ENCODE measurements at regions not wholly inside any gene's neighbourhood (a gene's known extent, or its start where the extent isn't known, plus 50 kb on each side); places are given as distances from the start of the nearest gene placed in this dataset.

GRCh38 chr2:6605836-6606505, 259.7 kb downstream of the CMPK2 start:
- no peaks in the 10 kb centered on the region for H3K9me3 ChIP-seq (ENCODE audit: control insufficient read depth in 3 of 3, low read length in 3 of 3)
- no peak overlapping the region for H3K4me3 ChIP-seq (ENCODE audit: low read length in 3 of 3)
- no peaks in the 10 kb centered on the region for H3K27me3 ChIP-seq (ENCODE audit: control insufficient read depth in 3 of 3, insufficient read depth in 3 of 3, low read length in 3 of 3)
- no peak overlapping the region for H3K9ac ChIP-seq (ENCODE audit: low read depth in 1 of 3, low read length in 3 of 3)
- no peak overlapping the region for H3K27ac ChIP-seq (ENCODE audit: low read depth, low read length)
- no peaks in the 10 kb centered on the region for H3K36me3 ChIP-seq (ENCODE audit: control insufficient read depth in 3 of 3, insufficient read depth in 3 of 3, low read length in 3 of 3)
- no peaks in the 10 kb centered on the region for H3K4me1 ChIP-seq (ENCODE audit: control insufficient read depth in 3 of 3, insufficient read depth in 3 of 3, low read length in 3 of 3)

DNA sequence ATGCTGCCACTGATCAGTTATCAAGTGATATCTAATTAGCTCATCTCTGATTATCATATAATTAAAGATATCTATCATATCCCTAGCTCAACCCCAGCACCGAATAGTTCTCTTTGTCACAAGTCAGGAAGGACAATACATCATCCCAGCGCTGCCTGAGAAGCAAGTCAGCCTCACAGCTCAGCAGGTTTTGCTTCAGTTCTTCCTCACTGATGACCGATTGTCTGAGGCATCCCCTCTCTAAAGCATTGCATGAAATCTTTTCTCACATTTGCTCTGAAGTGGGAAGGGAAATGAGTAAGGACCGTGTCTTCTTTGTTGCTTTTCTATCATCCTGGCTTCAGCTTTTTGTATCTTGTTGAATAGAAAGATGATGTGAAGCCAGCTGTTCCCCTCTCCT, 247.9 kb downstream of the CMPK2 start:
- Histone ChIP-seq H3K9ac (ENCODE audit: low read depth in 1 of 3, low read length in 3 of 3) (no peak overlapping the region), H3K27me3 (ENCODE audit: control insufficient read depth in 3 of 3, insufficient read depth in 3 of 3, low read length in 3 of 3) (no peaks in the 10 kb centered on the region), H3K27ac (ENCODE audit: low read depth, low read length) (no peak overlapping the region), H3K9me3 (ENCODE audit: control insufficient read depth in 3 of 3, low read length in 3 of 3) (peaks cover 0 to 2% (median 0%) of the 10 kb centered on the region in 3 donors), H3K4me3 (ENCODE audit: low read length in 3 of 3) (no peak overlapping the region), H3K4me1 (ENCODE audit: control insufficient read depth in 3 of 3, insufficient read depth in 3 of 3, low read length in 3 of 3) (no peaks in the 10 kb centered on the region), H3K36me3 (ENCODE audit: control insufficient read depth in 3 of 3, insufficient read depth in 3 of 3, low read length in 3 of 3) (no peaks in the 10 kb centered on the region)

GRCh38 chr2:6618201-6618600, 247.5 kb downstream of the CMPK2 start:
- no peak overlapping the region for H3K4me3 ChIP-seq (ENCODE audit: low read length in 3 of 3)
- H3K9ac ChIP-seq (ENCODE audit: low read depth in 1 of 3, low read length in 3 of 3), result no peak overlapping the region
- H3K27me3 ChIP-seq (ENCODE audit: control insufficient read depth in 3 of 3, insufficient read depth in 3 of 3, low read length in 3 of 3), result no peaks in the 10 kb centered on the region
- H3K36me3 ChIP-seq (ENCODE audit: control insufficient read depth in 3 of 3, insufficient read depth in 3 of 3, low read length in 3 of 3), result no peaks in the 10 kb centered on the region
- peaks cover 0 to 2% (median 0%) of the 10 kb centered on the region in 3 donors for H3K9me3 ChIP-seq (ENCODE audit: control insufficient read depth in 3 of 3, low read length in 3 of 3)
- H3K4me1 ChIP-seq (ENCODE audit: control insufficient read depth in 3 of 3, insufficient read depth in 3 of 3, low read length in 3 of 3), result no peaks in the 10 kb centered on the region
- no peak overlapping the region for H3K27ac ChIP-seq (ENCODE audit: low read depth, low read length)

DNA sequence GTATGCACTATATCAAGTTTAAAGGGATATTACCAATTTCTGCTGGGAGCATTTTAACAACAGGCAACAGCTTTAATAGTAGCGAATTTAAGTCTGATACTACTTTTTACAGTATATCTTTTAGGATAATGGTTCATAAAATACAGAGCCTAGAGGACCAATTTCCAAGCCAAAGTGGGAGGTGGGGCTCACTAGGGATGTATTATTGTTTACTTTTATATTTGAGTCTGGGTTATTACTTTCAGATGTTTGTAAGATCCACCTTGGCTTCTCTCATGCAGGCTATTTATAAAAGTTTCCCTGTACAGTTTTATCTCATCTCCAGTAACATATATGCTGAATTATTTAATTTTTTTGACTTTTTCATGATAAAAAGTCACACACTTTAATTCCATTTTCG, 242.0 kb downstream of the CMPK2 start:
- no peaks in the 10 kb centered on the region for H3K9me3 ChIP-seq (ENCODE audit: control insufficient read depth in 3 of 3, low read length in 3 of 3)
- no peaks in the 10 kb centered on the region for H3K4me1 ChIP-seq (ENCODE audit: control insufficient read depth in 3 of 3, insufficient read depth in 3 of 3, low read length in 3 of 3)
- no peak overlapping the region for H3K9ac ChIP-seq (ENCODE audit: low read depth in 1 of 3, low read length in 3 of 3)
- no peaks in the 10 kb centered on the region for H3K27me3 ChIP-seq (ENCODE audit: control insufficient read depth in 3 of 3, insufficient read depth in 3 of 3, low read length in 3 of 3)
- H3K27ac ChIP-seq (ENCODE audit: low read depth, low read length), result no peak overlapping the region
- H3K36me3 ChIP-seq (ENCODE audit: control insufficient read depth in 3 of 3, insufficient read depth in 3 of 3, low read length in 3 of 3), result no peaks in the 10 kb centered on the region
- H3K4me3 ChIP-seq (ENCODE audit: low read length in 3 of 3), result no peak overlapping the region

DNA sequence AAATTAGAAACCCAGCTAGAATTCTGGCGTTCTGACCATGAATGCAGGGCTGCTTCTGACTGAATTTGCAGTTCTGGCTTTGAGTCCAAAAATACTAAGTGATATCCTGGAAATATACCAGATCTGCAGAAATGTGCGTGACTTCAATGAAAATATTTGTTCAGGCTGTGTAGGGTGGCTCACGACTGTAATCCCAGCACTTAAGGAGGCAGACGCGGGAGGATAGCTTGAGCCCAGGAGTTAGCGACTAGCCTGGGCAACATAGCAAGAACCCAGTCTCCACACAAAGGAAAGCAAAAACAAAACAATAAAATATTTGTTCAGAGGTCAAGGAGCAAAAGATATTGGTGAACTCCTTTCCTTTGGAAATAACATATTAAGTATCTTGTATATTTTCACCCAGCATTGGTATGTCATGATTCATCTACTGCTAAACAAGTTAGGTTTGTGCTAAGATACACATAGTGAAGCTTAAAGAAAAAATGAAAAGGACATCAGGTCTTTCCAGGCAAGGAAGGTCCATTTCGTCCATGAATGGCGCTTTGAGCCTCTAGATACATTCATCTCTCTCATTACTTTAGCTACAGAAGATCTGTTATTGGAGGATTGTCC, 239.2 kb downstream of the CMPK2 start:
- no peaks in the 10 kb centered on the region for H3K27me3 ChIP-seq (ENCODE audit: control insufficient read depth in 3 of 3, insufficient read depth in 3 of 3, low read length in 3 of 3)
- no peak overlapping the region for H3K4me3 ChIP-seq (ENCODE audit: low read length in 3 of 3)
- no peak overlapping the region for H3K9ac ChIP-seq (ENCODE audit: low read depth in 1 of 3, low read length in 3 of 3)
- no peaks in the 10 kb centered on the region for H3K36me3 ChIP-seq (ENCODE audit: control insufficient read depth in 3 of 3, insufficient read depth in 3 of 3, low read length in 3 of 3)
- H3K27ac ChIP-seq (ENCODE audit: low read depth, low read length), result no peak overlapping the region
- no peaks in the 10 kb centered on the region for H3K4me1 ChIP-seq (ENCODE audit: control insufficient read depth in 3 of 3, insufficient read depth in 3 of 3, low read length in 3 of 3)
- no peaks in the 10 kb centered on the region for H3K9me3 ChIP-seq (ENCODE audit: control insufficient read depth in 3 of 3, low read length in 3 of 3)

- H3K9ac ChIP-seq (ENCODE audit: low read depth in 1 of 3, low read length in 3 of 3), result no peak overlapping the region
- H3K36me3 ChIP-seq (ENCODE audit: control insufficient read depth in 3 of 3, insufficient read depth in 3 of 3, low read length in 3 of 3), result no peaks in the 10 kb centered on the region
- no peak overlapping the region for H3K27ac ChIP-seq (ENCODE audit: low read depth, low read length)
- no peaks in the 10 kb centered on the region for H3K4me1 ChIP-seq (ENCODE audit: control insufficient read depth in 3 of 3, insufficient read depth in 3 of 3, low read length in 3 of 3)
- H3K4me3 ChIP-seq (ENCODE audit: low read length in 3 of 3), result no peak overlapping the region
- H3K9me3 ChIP-seq (ENCODE audit: control insufficient read depth in 3 of 3, low read length in 3 of 3), result no peaks in the 10 kb centered on the region
- no peaks in the 10 kb centered on the region for H3K27me3 ChIP-seq (ENCODE audit: control insufficient read depth in 3 of 3, insufficient read depth in 3 of 3, low read length in 3 of 3)
These were observed 238.4 kb downstream of the CMPK2 start for GRCh38 chr2:6627316-6627715.

- Histone ChIP-seq H3K9me3 (ENCODE audit: control insufficient read depth in 3 of 3, low read length in 3 of 3) (no peaks in the 10 kb centered on the region), H3K36me3 (ENCODE audit: control insufficient read depth in 3 of 3, insufficient read depth in 3 of 3, low read length in 3 of 3) (no peaks in the 10 kb centered on the region), H3K27me3 (ENCODE audit: control insufficient read depth in 3 of 3, insufficient read depth in 3 of 3, low read length in 3 of 3) (no peaks in the 10 kb centered on the region), H3K9ac (ENCODE audit: low read depth in 1 of 3, low read length in 3 of 3) (no peak overlapping the region), H3K27ac (ENCODE audit: low read depth, low read length) (no peak overlapping the region), H3K4me1 (ENCODE audit: control insufficient read depth in 3 of 3, insufficient read depth in 3 of 3, low read length in 3 of 3) (no peaks in the 10 kb centered on the region), H3K4me3 (ENCODE audit: low read length in 3 of 3) (no peak overlapping the region)
These were observed 235.5 kb downstream of the CMPK2 start for GRCh38 chr2:6630209-6630608.

- H3K4me3 ChIP-seq (ENCODE audit: low read length in 3 of 3), result no peak overlapping the region
- no peak overlapping the region for H3K9ac ChIP-seq (ENCODE audit: low read depth in 1 of 3, low read length in 3 of 3)
- H3K36me3 ChIP-seq (ENCODE audit: control insufficient read depth in 3 of 3, insufficient read depth in 3 of 3, low read length in 3 of 3), result no peaks in the 10 kb centered on the region
- no peak overlapping the region for H3K27ac ChIP-seq (ENCODE audit: low read depth, low read length)
- H3K4me1 ChIP-seq (ENCODE audit: control insufficient read depth in 3 of 3, insufficient read depth in 3 of 3, low read length in 3 of 3), result no peaks in the 10 kb centered on the region
- no peaks in the 10 kb centered on the region for H3K27me3 ChIP-seq (ENCODE audit: control insufficient read depth in 3 of 3, insufficient read depth in 3 of 3, low read length in 3 of 3)
- no peaks in the 10 kb centered on the region for H3K9me3 ChIP-seq (ENCODE audit: control insufficient read depth in 3 of 3, low read length in 3 of 3)
These were observed 230.4 kb downstream of the CMPK2 start for GRCh38 chr2:6635296-6635695.

DNA sequence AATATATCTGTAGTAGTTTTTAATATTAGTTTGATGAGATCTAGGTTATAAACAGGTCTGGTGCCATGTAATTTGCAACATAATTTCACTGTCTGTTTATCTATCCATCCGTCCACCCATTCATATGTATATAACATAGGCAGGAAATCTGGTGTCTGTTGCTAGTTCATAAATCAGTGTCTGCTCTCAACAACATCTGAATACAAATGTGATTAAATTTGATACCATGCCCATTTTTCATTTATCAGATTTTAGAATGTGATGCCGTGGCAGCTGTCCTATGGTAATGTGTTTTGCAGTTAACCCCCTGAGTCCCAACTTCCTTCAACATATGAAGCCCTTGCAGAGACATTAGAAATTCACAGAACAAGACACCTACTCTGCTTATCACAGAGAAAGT, 228.4 kb downstream of the CMPK2 start:
- no peaks in the 10 kb centered on the region for H3K36me3 ChIP-seq (ENCODE audit: control insufficient read depth in 3 of 3, insufficient read depth in 3 of 3, low read length in 3 of 3)
- H3K27me3 ChIP-seq (ENCODE audit: control insufficient read depth in 3 of 3, insufficient read depth in 3 of 3, low read length in 3 of 3), result no peaks in the 10 kb centered on the region
- no peaks in the 10 kb centered on the region for H3K4me1 ChIP-seq (ENCODE audit: control insufficient read depth in 3 of 3, insufficient read depth in 3 of 3, low read length in 3 of 3)
- H3K4me3 ChIP-seq (ENCODE audit: low read length in 3 of 3), result no peak overlapping the region
- H3K27ac ChIP-seq (ENCODE audit: low read depth, low read length), result no peak overlapping the region
- H3K9ac ChIP-seq (ENCODE audit: low read depth in 1 of 3, low read length in 3 of 3), result no peak overlapping the region
- H3K9me3 ChIP-seq (ENCODE audit: control insufficient read depth in 3 of 3, low read length in 3 of 3), result no peaks in the 10 kb centered on the region

GRCh38 chr2:6639929-6640620, 225.6 kb downstream of the CMPK2 start:
- H3K9ac ChIP-seq (ENCODE audit: low read depth in 1 of 3, low read length in 3 of 3), result no peak overlapping the region
- no peaks in the 10 kb centered on the region for H3K9me3 ChIP-seq (ENCODE audit: control insufficient read depth in 3 of 3, low read length in 3 of 3)
- H3K4me3 ChIP-seq (ENCODE audit: low read length in 3 of 3), result no peak overlapping the region
- no peaks in the 10 kb centered on the region for H3K4me1 ChIP-seq (ENCODE audit: control insufficient read depth in 3 of 3, insufficient read depth in 3 of 3, low read length in 3 of 3)
- H3K27ac ChIP-seq (ENCODE audit: low read depth, low read length), result no peak overlapping the region
- H3K36me3 ChIP-seq (ENCODE audit: control insufficient read depth in 3 of 3, insufficient read depth in 3 of 3, low read length in 3 of 3), result no peaks in the 10 kb centered on the region
- no peaks in the 10 kb centered on the region for H3K27me3 ChIP-seq (ENCODE audit: control insufficient read depth in 3 of 3, insufficient read depth in 3 of 3, low read length in 3 of 3)

Measured in skeletal muscle tissue (tissue), 3 donors.